T-helper 1 cell treated with Interleukin-12 subunit alpha and Interleukin-12 subunit beta and Interleukin-4 antibody, amounts not matched to agents 30 ng/mL and 1 ng/mL, for 36 hours (primary cell): ENCODE measurements at regions not wholly inside any gene's neighbourhood (a gene's known extent, or its start where the extent isn't known, plus 50 kb on each side); places are given as distances from the start of the nearest gene placed in this dataset.

ENCODE experiments used
- intact Hi-C: fragments of 100-400 bp; cut with micrococcal nuclease; formaldehyde crosslinking; loops from one replicate; pipeline ENCODE4 v1.15.1; 2024

DNA sequence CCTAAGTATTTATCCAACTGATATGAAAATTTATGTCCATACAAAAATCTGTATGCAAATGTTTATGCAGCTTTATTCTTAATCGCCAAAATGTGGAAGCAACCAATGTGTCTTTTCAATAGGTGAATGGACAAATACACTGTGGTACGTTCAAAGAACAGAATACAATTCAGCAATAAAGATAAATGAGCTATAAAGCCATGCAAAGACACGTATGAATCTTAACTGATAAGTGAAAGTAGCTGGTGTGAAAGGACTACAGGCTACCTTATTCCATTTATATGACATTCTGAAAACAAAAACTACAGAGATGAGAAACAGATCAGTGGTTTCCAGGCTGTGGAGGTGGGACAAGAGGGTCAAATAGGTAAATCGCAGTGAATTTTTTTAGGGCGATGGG lies 419.6 kb upstream of the B3GALT2 start:
- intact Hi-C loops, result loop anchor here (5.0 kb wide), 1 partner anchor 199 kb away; no protein-coding TSS in a partner anchor

- intact Hi-C loops, result no loop called here
These were observed 416.3 kb upstream of the B3GALT2 start for GRCh38 chr1:193602705-193603104.

DNA sequence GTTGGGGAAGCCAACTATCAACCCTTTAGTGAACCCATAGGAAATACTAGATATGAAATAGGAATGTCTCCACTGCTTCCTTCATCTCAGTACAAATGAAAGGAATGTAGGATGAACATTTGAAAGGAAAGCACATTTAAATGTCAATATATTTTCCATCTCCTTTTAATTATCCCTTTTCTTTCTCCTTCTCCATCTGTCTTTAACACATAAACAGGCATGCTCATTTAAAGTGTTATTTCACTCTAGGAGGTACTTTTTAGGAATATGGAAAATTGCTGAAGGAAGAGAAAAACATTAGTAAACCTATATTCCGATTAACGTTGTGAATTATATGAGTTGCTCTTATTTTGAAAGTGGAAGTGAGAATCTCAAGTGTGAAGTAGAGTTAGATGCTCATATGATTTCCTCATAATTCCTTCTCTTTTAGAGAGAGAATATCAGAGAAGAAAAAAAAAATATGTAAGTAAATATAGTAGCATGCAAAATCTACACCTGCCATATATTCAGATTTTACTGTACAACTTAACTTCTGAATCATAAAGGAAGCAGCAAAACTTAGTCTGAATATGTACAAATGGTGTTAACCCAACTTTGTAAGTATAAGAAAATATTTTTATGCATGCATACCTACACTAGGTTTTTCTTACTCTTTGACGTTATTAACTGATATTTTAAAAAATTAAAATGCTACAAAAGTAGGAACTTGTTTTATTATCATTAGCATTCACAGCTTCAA lies 406.9 kb upstream of the B3GALT2 start:
- intact Hi-C loops, result no loop called here

- intact Hi-C loops, result loop anchor here (1.0 kb wide), 3 partner anchors 23 to 185 kb away; no protein-coding TSS in a partner anchor
These were observed 405.9 kb upstream of the B3GALT2 start for GRCh38 chr1:193592317-193592716.

DNA sequence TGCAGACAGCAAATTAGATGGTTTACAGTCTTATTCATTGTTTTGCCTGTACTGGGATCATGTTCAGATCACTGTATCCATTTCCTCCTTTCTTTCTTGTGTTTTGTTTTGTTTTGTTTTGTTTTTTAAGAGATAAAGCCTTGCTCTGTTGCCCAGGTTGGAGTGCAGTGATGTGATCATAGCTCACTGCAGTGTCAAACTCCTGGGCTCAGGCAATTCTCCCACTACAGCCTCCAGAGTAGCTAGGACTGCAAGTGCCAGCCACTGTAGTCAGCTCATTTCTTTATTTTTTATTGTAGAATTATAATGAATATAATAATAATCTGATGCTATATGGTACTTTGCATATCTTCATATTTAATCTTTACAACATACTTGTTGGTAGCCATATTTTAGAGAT lies 403.7 kb upstream of the B3GALT2 start:
- intact Hi-C loops, result no loop called here

- intact Hi-C loops, result no loop called here
These were observed 403.2 kb upstream of the B3GALT2 start for GRCh38 chr1:193589597-193590040.

- intact Hi-C loops, result no loop called here
These were observed 402.1 kb upstream of the B3GALT2 start for GRCh38 chr1:193588311-193589082.

DNA sequence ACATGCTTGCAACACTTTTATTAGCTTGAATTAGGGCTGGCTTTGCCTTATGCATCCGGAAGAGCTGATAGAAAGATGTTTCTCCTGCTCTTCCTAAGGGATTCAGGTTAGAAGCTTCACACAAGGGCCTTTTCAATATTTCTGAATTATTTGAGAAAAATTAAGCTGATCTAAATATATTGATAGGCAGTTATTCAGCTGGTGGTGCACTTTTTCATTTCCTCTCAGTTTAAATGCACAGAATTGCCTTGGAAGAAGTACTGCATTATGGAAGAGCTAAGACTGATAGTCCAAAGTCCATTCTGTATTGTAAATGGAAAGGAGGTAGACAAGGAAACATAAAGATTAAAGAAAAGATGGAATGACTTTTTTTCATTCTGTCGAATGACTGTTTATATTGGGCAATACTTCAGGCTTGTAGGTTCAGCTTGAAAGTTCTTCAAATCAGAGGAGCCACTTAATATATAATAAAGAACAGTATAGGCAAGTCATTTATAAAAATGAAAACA lies 398.4 kb upstream of the B3GALT2 start:
- intact Hi-C loops, result no loop called here

DNA sequence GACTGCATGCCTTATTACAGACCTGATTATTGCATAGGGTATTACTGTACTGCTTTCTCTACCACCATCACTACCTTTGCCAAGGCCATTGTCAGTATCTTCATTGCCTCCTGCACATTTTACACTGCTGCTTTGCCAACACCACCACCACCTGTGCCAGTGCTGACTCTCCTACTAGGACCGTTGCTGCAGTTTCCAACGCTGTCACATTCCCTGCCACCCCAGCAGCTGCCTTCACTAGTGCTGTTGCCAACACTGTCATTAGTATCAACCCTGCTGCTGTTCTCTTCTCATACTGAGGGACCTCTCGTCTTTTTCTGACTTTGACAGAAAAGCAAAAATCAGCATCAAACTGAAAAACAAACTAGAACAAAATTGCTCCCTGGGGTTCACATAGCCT lies 394.9 kb upstream of the B3GALT2 start:
- intact Hi-C loops, result no loop called here

DNA sequence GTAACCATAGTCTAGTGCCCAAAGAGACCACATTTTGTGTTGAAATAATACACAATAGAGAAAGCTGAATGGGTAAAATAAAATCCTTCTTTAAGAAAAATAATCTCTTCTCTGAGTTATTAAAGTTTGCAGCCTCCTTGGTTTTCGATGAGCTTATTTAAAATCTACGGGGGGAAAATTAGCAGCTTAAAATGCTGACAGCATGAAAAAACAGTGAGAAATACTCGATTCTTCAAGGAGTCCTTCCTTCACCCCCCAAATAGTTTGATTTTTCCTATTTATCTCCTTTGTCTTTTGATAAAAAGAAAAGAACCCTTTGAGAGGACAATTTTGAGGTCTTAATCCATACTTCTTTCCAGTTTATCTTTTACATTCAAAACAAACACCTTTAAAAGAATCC lies 394.0 kb upstream of the B3GALT2 start:
- intact Hi-C loops, result no loop called here

DNA sequence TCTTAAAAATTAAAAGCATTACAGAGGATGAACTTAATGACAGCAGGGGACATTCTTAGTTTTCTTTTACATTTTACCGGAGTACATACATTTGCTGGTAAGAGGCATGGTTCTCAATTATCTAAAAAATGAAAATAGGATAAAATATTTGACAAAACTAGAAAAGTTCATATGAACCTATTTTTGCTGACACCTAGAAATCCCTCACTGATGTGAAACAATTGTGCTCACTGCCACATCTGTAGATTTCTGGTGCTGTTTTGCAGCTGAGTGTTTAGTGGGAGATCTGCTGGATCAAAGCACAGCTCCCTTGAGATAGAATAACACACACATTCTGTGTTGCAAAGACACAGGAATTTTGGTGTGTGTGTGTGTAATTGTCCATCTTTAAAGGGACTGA lies 392.9 kb upstream of the B3GALT2 start:
- intact Hi-C loops, result no loop called here

- intact Hi-C loops, result no loop called here
These were observed 388.5 kb upstream of the B3GALT2 start for GRCh38 chr1:193574913-193575312.

- intact Hi-C loops, result loop anchor here (1.0 to 2.0 kb wide), 5 partner anchors 22 to 163 kb away; no protein-coding TSS in a partner anchor
These were observed 383.5 kb upstream of the B3GALT2 start for GRCh38 chr1:193569983-193570269.

GRCh38 chr1:193569096-193569982 lies 382.9 kb upstream of the B3GALT2 start:
- intact Hi-C loops, result loop anchor here (1.0 to 2.0 kb wide), 5 partner anchors 23 to 162 kb away; no protein-coding TSS in a partner anchor

DNA sequence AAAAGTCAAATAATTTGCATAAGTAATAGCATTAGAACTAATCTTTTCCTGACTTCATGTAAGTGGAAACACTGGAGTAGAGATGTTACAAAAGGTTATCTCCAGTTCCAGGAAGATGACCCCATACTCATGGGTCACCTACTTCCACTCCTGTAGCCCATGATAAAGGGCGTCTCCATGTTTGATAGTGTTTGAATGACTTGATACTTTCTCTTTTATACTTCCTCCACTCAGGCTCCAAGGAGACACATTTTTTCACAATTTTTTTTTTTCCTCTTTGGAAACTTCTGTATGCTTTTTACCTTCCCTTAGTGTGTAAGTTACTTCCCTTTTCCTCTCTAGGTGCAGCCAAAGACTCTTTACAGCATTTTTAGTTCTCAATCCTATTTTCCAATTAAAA lies 382.1 kb upstream of the B3GALT2 start:
- intact Hi-C loops, result loop anchor here (2.0 kb wide), 1 partner anchor 40 kb away; no protein-coding TSS in a partner anchor

- intact Hi-C loops, result loop anchor here (2.0 kb wide), 1 partner anchor 41 kb away; no protein-coding TSS in a partner anchor
These were observed 381.5 kb upstream of the B3GALT2 start for GRCh38 chr1:193567937-193568336.

DNA sequence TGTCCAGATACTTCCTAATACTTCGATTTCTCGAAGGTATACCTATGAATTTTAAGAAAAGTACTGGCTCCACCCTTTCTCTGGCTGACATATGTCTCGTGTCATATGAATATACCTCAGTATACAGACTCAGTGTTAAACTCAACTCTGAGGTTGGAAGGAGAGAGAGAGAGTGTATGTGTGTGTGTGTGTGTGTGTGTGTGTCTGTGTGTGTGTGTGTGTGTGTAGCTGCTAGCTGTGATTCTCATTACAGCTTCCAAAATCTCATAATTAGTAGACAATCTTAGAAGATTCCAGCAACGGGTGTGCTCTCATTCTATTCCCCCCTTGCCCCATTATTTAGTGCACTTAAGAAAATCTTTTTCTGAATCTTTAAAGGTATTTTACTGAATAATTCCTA lies 380.3 kb upstream of the B3GALT2 start:
- intact Hi-C loops, result no loop called here

DNA sequence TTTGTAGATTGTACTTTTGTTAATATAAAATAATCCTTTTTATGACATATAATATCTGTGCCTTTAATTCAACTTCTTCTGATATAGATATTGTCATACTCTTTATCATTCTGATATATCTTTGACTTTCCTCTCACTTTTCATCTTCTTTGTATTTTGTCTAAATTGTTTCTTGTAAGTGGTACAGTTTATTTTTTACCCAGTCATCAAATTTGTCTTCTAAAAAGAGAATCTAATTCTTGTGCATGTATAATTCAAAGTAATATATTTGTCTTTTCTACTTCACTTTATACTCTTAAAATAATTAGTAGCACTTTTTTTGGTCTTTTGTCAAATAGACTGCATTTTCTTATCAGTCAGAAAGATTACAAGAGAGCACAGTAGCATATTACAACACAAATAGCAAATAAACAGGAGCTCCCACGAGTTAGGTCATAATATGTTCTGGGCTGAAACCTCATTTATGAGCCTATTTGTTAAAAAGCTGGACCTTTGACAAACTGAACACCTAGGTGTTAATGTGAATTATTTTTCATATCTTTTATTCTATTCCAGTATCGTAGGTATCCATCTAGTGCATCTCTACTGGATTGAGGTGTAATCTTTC lies 379.7 kb upstream of the B3GALT2 start:
- intact Hi-C loops, result no loop called here

DNA sequence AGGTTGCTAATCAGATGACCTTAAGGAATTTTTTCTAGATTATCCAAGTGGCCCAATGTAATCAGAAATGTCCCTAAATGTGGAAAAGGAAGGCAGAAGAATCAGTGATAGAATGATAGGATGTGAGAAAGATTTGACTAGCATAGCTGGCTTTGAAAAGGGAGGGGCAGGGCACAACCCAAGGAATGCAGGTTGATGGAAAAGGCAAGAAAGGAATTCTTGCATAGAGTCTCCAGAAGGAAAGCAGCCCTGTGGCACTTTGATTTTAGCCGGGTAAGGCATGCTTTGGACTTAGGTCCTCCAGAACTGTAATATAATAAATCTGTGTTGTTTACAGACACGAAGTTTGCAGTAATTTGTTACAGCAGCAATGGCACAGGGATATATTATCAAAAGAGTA lies 375.7 kb upstream of the B3GALT2 start:
- intact Hi-C loops, result no loop called here

DNA sequence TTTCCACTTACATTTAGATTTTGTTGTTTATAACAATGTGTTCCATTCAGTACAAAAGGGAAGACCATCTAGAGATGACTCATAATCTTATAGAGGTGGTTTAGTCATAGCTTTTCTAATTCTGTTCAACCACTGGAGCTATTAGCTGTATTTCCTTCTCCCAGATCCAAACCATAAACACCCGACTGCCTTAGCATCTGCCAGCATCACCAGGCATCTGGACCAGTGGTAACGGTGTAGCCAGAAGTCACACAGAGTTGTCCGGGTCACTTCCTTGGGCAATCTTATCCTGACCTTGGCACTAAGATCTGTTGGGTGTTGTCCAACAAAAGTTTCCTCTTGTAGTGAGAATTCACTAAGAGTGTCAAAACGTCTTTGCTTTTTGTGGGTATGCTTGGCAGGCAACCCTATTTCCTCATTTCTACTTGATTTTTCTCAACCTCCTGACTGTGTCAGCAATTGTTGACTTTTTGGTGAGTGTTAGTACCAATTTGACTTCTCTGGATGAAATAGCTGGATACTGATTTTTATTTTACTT lies 372.1 kb upstream of the B3GALT2 start:
- intact Hi-C loops, result no loop called here
